ENCODE measurements at regions not wholly inside any gene's neighbourhood (a gene's known extent, or its start where the extent isn't known, plus 50 kb on each side); places are given as distances from the start of the nearest gene placed in this dataset.

GRCh38 chr2:241953324-241953928 is 83.9 kb downstream of the RTP5 start:
- Histone ChIP-seq H3K36me3 (no peaks in the 10 kb centered on the region), H3K9me3 (no peaks in the 10 kb centered on the region), H3K27me3 (no peaks in the 10 kb centered on the region), H3K4me3 (no peak overlapping the region), H3K4me1 (no peaks in the 10 kb centered on the region), H3K27ac (no peak overlapping the region)
- no peak for TF ChIP-seq POLR2A (IDR thresholded peaks at IDR 0.05)
- no peak for TF ChIP-seq POLR2AphosphoS5 (IDR thresholded peaks at IDR 0.05)
- no peak for TF ChIP-seq CTCF (IDR thresholded peaks at IDR 0.05)
- DNase-seq (ENCODE audit: low spot score in 2 of 2), result no peak
- intact Hi-C loops (cut with DNase I; ENCODE audit: low total_unique reads), result no loop called here

GRCh38 chr2:241956521-241957110 is 87.1 kb downstream of the RTP5 start:
- H3K4me1 ChIP-seq, result no peaks in the 10 kb centered on the region
- no peak for DNase-seq (ENCODE audit: low spot score in 2 of 2)
- H3K9me3 ChIP-seq, result no peaks in the 10 kb centered on the region
- no peaks in the 10 kb centered on the region for H3K27me3 ChIP-seq
- H3K4me3 ChIP-seq, result no peak overlapping the region
- H3K27ac ChIP-seq, result no peak overlapping the region
- no peaks in the 10 kb centered on the region for H3K36me3 ChIP-seq
- intact Hi-C loops (cut with DNase I; ENCODE audit: low total_unique reads), result no loop called here
- TF ChIP-seq CTCF (IDR thresholded peaks at IDR 0.05), result no peak

GRCh38 chr2:241957276-241957675 is 87.7 kb downstream of the RTP5 start:
- H3K36me3 ChIP-seq, result no peaks in the 10 kb centered on the region
- intact Hi-C loops (cut with DNase I; ENCODE audit: low total_unique reads), result no loop called here
- no peak overlapping the region for H3K27ac ChIP-seq
- no peaks in the 10 kb centered on the region for H3K4me1 ChIP-seq
- TF ChIP-seq POLR2A (IDR thresholded peaks at IDR 0.05) (no peak), POLR2AphosphoS5 (IDR thresholded peaks at IDR 0.05) (no peak), CTCF (IDR thresholded peaks at IDR 0.05) (no peak)
- DNase-seq (ENCODE audit: low spot score in 2 of 2), result no peak
- H3K9me3 ChIP-seq, result no peaks in the 10 kb centered on the region
- H3K4me3 ChIP-seq, result no peak overlapping the region
- no peaks in the 10 kb centered on the region for H3K27me3 ChIP-seq

- H3K36me3 ChIP-seq, result no peaks in the 10 kb centered on the region
- H3K27ac ChIP-seq, result no peak overlapping the region
- intact Hi-C loops (cut with DNase I; ENCODE audit: low total_unique reads), result no loop called here
- TF ChIP-seq POLR2AphosphoS5 (IDR thresholded peaks at IDR 0.05), result no peak
- no peak for TF ChIP-seq POLR2A (IDR thresholded peaks at IDR 0.05)
- TF ChIP-seq CTCF (IDR thresholded peaks at IDR 0.05), result no peak
- DNase-seq (ENCODE audit: low spot score in 2 of 2), result no peak
- no peaks in the 10 kb centered on the region for H3K27me3 ChIP-seq
- no peaks in the 10 kb centered on the region for H3K9me3 ChIP-seq
- H3K4me1 ChIP-seq, result no peaks in the 10 kb centered on the region
- no peak overlapping the region for H3K4me3 ChIP-seq
Measured at GRCh38 chr2:241958818-241959545, 89.5 kb downstream of the RTP5 start.

- H3K9me3 ChIP-seq, result no peaks in the 10 kb centered on the region
- no peak overlapping the region for H3K27ac ChIP-seq
- intact Hi-C loops (cut with DNase I; ENCODE audit: low total_unique reads), result no loop called here
- no peaks in the 10 kb centered on the region for H3K4me1 ChIP-seq
- TF ChIP-seq POLR2A (IDR thresholded peaks at IDR 0.05) (no peak), POLR2AphosphoS5 (IDR thresholded peaks at IDR 0.05) (no peak), CTCF (IDR thresholded peaks at IDR 0.05) (no peak)
- no peak for DNase-seq (ENCODE audit: low spot score in 2 of 2)
- H3K4me3 ChIP-seq, result no peak overlapping the region
- H3K27me3 ChIP-seq, result no peaks in the 10 kb centered on the region
- H3K36me3 ChIP-seq, result no peaks in the 10 kb centered on the region
Measured at GRCh38 chr2:241959751-241960269, 90.3 kb downstream of the RTP5 start.
